ENCODE measurements at regions not wholly inside any gene's neighbourhood (a gene's known extent, or its start where the extent isn't known, plus 50 kb on each side); places are given as distances from the start of the nearest gene placed in this dataset.
A peak's percentile ranks its signal among the peaks of the same experiment; 100 is the strongest.

DNA sequence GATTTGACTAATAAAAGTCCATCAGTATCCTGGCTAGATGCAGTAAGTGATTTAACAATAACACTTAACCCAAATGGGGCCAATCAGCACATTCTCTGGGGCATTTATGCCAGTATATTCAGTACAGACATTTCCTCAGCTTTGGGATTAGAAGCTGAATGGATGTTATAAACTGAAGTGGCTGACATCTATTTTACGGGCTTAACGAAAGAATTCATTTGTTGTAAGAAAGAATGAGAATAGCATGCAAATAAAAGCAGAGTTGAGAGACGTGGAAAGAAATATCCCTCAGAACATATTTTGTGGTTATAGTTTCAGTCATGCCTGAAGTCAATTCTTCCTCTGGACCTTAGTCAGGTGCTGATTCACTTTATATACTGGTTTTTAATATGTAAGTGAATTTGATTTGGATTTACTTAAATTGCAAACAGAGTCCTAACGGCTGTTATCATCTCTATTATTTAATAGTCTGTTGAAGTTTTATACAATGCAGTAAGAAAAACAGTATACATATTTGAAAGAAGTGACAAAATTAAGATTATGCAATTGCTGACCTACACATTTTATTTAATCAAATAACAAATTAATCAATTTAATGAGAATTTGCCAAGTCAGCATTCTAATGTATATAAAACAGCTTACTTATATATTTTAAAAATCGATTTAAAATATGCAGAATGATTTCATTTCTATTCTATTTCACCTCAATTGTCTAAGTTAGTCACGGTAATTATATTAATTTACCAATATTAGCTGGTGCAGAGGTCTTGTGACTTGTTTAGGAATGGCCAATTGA is 513.9 kb upstream of the CADM2 start:
- Histone ChIP-seq H3K4me2 (ENCODE audit: insufficient read depth in 1 of 2, low read depth in 2 of 2, low read length in 2 of 2) (no peak overlapping the region), H2BK12ac (ENCODE audit: low read depth, low read length) (no peak overlapping the region), H3K9me3 (ENCODE audit: insufficient read depth in 2 of 2, low read depth in 1 of 2, low read length in 1 of 2) (no peaks in the 10 kb centered on the region), H3K4me3 (ENCODE audit: extremely low read depth in 1 of 4, insufficient read depth in 2 of 4, low read depth in 3 of 4, low read length in 4 of 4) (no peak overlapping the region), H2BK120ac (replicated peaks; ENCODE audit: low read depth, low read length) (no peak overlapping the region), H2AFZ (ENCODE audit: low read length) (no peak overlapping the region), H3K4ac (replicated peaks; ENCODE audit: insufficient read length, low read depth, low read length) (no peak overlapping the region), H3K23me2 (ENCODE audit: low read depth, low read length) (no peaks in the 10 kb centered on the region), H4K91ac (replicated peaks; ENCODE audit: insufficient read length, low read length) (no peak overlapping the region), H3K79me2 (ENCODE audit: control insufficient read depth in 1 of 2, insufficient read depth in 2 of 2, low read length in 2 of 2) (no peaks in the 10 kb centered on the region), H3K27ac (ENCODE audit: low read depth, low read length) (no peak overlapping the region), H3K79me1 (ENCODE audit: low read depth, low read length) (no peaks in the 10 kb centered on the region), H4K8ac (ENCODE audit: extremely low read depth, insufficient read depth, low read length) (no peak overlapping the region), H4K5ac (ENCODE audit: insufficient read length, low read depth, low read length) (no peak overlapping the region), H3K9ac (replicated peaks in 1 of 4; ENCODE audit: extremely low read depth in 1 of 4, low read depth in 3 of 4, low read length in 3 of 4) (no peak overlapping the region), H3K14ac (ENCODE audit: insufficient read length) (no peak overlapping the region), H3K18ac (ENCODE audit: extremely low read depth, low read length) (no peak overlapping the region), H2AK5ac (ENCODE audit: low read depth, low read length) (no peak overlapping the region), H2BK15ac (ENCODE audit: low read length) (no peak overlapping the region), H3K23ac (ENCODE audit: insufficient read length) (no peak overlapping the region), H3K4me1 (replicated peaks in 1 of 4; ENCODE audit: control insufficient read depth in 3 of 4, insufficient read depth in 4 of 4, low read length in 3 of 4) (no peaks in the 10 kb centered on the region), H2BK5ac (ENCODE audit: low read depth, low read length) (no peak overlapping the region), H4K20me1 (replicated peaks in 1 of 2; ENCODE audit: control insufficient read depth in 1 of 2, insufficient read depth in 2 of 2, low read length in 2 of 2) (no peaks in the 10 kb centered on the region), H2BK20ac (ENCODE audit: low read length) (no peak overlapping the region), H3K36me3 (ENCODE audit: control insufficient read depth in 2 of 4, insufficient read depth in 4 of 4, low read length in 3 of 4) (no peaks in the 10 kb centered on the region), H3K27me3 (replicated peaks in 1 of 4; ENCODE audit: control insufficient read depth in 3 of 4, extremely low read depth in 1 of 4, insufficient read depth in 3 of 4, low read length in 3 of 4) (no peaks in the 10 kb centered on the region), H3K56ac (replicated peaks; ENCODE audit: insufficient read length, low read depth, low read length) (no peak overlapping the region)
- no peak for FAIRE-seq
- ChIA-PET POLR2A (ENCODE audit: partially characterized antibody) (no interaction called here), CTCF (ENCODE audit: partially characterized antibody) (interaction anchor here (1.0 kb wide), 1 partner anchor 9 kb away, joined by 3 read pairs; no protein-coding TSS in a partner anchor)
- 74% methylated on average over 6 of the region's 6 CpGs; no CpG with 5 or more reads in 1 of the 2 experiments for WGBS, 2 experiments (ENCODE audit: extremely low coverage in 1 of 2, insufficient coverage in 1 of 2, insufficient read length in 1 of 2, insufficient replicate concordance in 2 of 2, low coverage in 1 of 2, low lambda C conversion rate in 2 of 2, missing lambda C conversion rate in 1 of 2)
- TF ChIP-seq CHD2 (IDR thresholded peaks at IDR 0.05; ENCODE audit: low read length) (no peak), TBP (IDR thresholded peaks at IDR 0.05; ENCODE audit: low read depth, low read length) (no peak), YY1 (IDR thresholded peaks at IDR 0.05; ENCODE audit: low read depth, low read length) (no peak), MAFK (IDR thresholded peaks at IDR 0.05; ENCODE audit: low read depth, low read length) (peak; percentile 91)
- no peak for DNase-seq (ENCODE audit: low read depth in 1 of 2, low spot score in 2 of 2)
